ENCODE measurements at regions not wholly inside any gene's neighbourhood (a gene's known extent, or its start where the extent isn't known, plus 50 kb on each side); places are given as distances from the start of the nearest gene placed in this dataset.

GRCh38 chr2:19300961-19301360 lies 57.5 kb downstream of the OSR1 start:
- DNase-seq (ENCODE audit: low spot score): no peak

DNA sequence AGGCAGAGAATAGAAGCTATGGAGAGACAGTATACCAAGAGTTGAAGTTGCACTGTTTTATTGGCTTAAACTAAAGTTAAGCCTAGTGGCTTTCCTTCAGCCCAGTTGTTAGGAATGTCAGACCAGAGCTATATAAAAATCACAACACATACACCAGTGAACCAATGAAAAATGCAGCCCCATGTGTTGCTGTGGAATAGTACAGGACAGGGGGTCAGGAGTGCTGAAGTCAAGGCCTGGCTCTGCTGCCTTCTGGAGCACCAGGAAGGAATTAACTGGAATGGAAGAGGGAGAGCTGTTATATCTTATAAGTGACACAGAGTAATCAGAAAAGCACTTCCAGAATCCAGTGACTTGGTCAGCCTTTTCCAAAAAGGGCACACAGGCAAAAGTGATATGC lies 58.9 kb downstream of the OSR1 start:
- no peak for DNase-seq (ENCODE audit: low spot score)

GRCh38 chr2:19299032-19299431 lies 59.4 kb downstream of the OSR1 start:
- no peak for DNase-seq (ENCODE audit: low spot score)

DNA sequence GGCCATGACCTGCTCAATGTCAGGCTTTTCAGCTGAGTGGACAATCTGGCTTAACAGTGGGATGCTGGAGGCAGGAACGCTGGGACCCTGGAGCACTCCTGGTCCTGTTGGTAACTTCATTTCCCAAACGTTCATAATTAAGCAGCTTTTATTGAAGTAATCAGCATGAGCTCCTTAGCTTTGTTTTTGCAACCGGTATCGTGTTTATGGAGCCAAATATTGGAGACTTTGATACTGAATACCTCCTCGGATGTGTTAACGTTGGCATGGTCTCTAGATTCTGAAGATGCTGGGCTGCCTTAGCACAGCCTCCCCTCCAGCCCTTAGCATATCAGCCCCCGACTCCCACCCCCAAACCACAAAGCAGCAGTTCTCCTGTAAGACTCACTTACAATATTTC lies 60.7 kb downstream of the OSR1 start:
- no peak for DNase-seq (ENCODE audit: low spot score)

DNA sequence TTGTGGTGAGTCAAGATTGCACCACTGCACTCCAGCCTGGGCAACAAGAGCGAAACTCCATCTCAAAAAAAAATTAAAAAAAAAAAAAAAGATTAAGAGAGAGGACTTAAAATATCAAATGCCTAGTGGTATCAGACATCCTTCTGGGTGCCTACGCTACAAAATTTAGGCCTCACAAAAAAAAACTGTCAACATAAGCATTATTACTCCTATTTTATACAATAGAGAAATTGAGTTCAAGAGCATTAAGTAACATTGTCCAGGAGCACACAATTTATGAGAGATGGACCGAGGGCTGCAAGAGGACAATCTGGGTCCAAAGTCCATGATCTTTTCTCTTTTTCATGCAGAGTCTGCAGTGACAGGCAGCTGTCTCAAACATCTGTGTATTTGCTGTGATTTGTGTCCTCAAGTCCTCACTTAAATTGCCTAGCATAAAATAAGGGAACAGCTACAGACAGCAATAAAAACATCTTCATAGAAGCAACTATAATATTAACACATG lies 62.4 kb downstream of the OSR1 start:
- no peak for DNase-seq (ENCODE audit: low spot score)

- no peak for DNase-seq (ENCODE audit: low spot score)
Observed at GRCh38 chr2:19292007-19292406, 66.4 kb downstream of the OSR1 start.

DNA sequence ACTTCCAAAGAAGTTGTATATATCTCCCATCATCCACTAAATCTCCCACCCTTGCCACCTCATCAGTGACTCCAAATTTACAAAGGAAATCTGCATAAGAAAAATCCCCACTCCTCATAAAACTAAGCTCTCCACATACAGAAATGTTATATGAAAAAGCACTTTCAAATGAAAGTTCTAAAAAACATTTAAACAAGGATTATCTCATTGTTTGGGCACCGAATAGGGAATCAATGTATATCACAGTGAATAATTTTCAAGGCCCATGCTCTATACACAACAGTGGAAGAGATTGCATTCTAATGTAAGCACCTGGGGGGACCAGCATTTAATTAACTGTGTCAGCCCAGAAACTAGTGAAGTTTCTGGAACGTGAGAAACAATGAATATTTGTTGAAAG lies 70.1 kb downstream of the OSR1 start:
- no peak for DNase-seq (ENCODE audit: low spot score)

DNA sequence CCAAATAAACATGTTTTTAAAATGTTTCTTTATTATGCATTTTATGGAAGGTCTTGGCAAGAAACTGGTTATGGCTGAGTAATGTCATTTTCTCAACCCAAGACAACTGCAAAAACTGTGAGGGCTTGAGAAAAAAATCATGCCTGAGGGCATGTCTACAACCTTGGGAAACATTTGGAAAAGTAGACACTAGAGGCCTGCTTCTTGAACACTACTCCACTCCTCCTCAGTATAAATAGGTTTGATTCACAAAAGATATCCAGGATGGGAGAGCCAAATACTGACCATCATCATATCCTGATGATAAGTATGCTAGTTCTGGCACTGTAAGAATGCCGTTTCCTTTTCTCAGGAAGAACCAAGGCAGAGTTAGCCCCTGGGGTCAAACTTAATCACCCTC lies 71.1 kb downstream of the OSR1 start:
- no peak for DNase-seq (ENCODE audit: low spot score)

GRCh38 chr2:19282305-19282704 lies 76.1 kb downstream of the OSR1 start:
- DNase-seq (ENCODE audit: low spot score): no peak

GRCh38 chr2:19274439-19274838 lies 84.0 kb downstream of the OSR1 start:
- no peak for DNase-seq (ENCODE audit: low spot score)

- no peak for DNase-seq (ENCODE audit: low spot score)
Observed at GRCh38 chr2:19272941-19273470, 85.4 kb downstream of the OSR1 start.

DNA sequence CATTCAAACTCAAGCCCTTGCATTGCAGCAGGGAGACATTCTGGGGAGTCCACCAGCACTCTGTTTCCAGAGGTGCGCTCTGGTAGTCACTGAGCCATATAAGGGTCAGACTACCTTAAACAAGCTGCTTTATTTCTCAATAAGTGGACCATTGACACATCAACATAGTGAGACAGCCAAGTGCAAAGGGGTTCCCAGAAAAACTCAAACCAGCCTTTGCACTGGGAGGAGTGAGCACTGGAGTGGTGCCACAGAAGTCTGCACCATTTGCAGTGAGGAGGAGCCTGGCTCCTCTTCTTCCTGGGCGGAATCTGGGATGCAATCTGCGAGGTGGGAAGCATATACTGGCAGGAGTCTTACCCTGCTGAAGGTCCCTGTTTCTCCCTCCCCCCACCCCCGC lies 86.4 kb downstream of the OSR1 start:
- DNase-seq (ENCODE audit: low spot score): no peak

- no peak for DNase-seq (ENCODE audit: low spot score)
Observed at GRCh38 chr2:19264852-19265251, 93.6 kb downstream of the OSR1 start.

- DNase-seq (ENCODE audit: low spot score): no peak
Observed at GRCh38 chr2:19262150-19262549, 96.3 kb downstream of the OSR1 start.

GRCh38 chr2:19261061-19261460 lies 97.4 kb downstream of the OSR1 start:
- DNase-seq (ENCODE audit: low spot score): no peak

GRCh38 chr2:19256121-19256601 lies 102.3 kb downstream of the OSR1 start:
- no peak for DNase-seq (ENCODE audit: low spot score)

- no peak for DNase-seq (ENCODE audit: low spot score)
Observed at GRCh38 chr2:19255481-19255880, 102.9 kb downstream of the OSR1 start.

- DNase-seq (ENCODE audit: low spot score): no peak
Observed at GRCh38 chr2:19251554-19251953, 106.9 kb downstream of the OSR1 start.

- no peak for DNase-seq (ENCODE audit: low spot score)
Observed at GRCh38 chr2:19250906-19251305, 107.5 kb downstream of the OSR1 start.

GRCh38 chr2:19247186-19247585 lies 111.2 kb downstream of the OSR1 start:
- no peak for DNase-seq (ENCODE audit: low spot score)

DNA sequence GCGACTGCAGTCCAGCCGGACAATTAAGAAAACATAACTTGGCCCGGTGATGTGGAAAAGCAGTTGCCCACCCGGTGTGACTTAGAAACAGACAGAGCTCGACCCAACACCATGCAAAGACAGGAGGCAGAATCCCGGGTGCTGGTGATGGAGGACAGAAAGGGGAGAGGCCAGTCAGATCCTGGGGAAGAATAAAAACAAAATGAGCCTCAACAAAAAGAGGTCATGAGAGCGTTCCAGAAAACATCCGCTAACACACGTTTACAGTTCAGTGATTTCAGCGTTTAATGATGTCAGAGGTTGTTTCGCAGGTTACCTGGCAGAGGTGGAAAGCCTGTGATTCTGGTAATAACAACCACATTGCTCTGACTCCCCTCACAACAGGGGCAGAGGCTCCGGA lies 111.9 kb downstream of the OSR1 start:
- no peak for DNase-seq (ENCODE audit: low spot score)

DNA sequence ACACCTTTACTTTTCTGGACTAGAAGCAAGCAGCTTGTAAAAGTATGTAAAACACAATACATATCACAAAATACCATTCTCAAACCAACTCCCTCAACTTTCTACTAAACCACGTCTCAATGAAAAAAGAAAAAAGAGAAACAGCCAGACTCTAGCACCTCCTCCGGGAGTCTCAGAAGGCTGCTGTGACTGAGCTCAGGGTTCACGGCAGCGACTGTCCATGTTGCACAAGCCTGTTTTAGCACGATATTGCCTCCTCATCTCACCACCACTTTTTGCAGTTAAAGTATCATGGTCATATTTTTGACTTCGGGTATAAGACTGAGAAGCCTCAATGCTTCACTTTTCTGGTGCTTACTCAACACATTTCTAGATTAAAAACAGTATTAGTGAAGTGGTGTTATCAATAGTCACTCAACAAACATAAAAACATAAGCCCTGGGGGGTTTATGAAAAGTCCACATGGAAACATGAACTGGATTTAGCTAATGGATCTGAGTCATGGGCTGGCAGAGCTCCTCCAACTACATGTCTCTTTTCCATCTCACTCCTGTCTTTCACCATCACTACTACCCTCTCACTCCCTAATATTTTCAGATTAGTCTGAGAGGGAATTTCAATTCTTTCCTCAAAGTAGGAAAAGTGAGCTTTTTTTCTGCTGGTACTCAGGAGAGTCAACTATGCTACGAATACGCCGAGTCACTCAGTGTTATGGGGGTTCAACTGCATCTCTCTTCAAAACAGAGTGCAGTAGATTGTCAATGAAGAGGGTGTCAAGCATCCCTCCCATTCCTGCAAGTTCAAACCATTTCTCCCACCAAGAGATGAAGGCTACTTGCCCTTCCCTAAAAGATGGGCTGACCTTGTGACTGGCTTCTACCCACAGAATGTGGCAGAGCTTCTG lies 113.7 kb downstream of the OSR1 start:
- no peak for DNase-seq (ENCODE audit: low spot score)

DNA sequence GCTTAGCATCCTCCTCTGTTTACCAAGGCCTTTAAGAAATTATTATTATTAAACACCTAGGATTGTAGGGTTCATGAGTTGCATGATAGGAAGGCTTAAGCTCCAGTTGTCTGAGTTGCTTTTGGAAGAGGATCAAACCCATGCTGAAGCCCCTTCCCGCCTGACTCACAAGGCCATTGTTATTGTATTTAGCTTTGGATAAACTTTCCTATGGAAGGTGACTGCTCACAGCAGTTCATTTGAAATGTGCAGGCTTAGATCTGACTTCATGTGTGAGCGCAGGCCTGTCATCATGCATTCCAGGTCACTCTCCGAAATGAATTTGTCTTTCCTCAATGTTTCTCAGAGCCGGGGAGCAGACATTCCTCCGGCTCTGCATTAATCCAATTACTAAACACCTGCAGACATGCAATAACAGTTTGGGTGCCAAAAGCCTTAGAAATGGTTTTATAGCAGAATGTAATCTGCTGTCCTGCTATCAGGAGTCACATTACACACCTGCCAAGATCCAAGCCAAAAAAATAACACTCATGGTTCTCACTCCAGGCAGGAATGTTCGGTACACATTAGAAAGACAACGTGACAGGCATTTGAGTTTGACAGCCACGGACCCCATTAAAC lies 119.9 kb downstream of the OSR1 start:
- DNase-seq (ENCODE audit: low spot score): no peak

Measured in RKO (cell line).